ENCODE measurements at regions not wholly inside any gene's neighbourhood (a gene's known extent, or its start where the extent isn't known, plus 50 kb on each side); places are given as distances from the start of the nearest gene placed in this dataset.

GRCh38 chr2:153354377-153354776 lies 124.2 kb downstream of the RPRM start:
- Histone ChIP-seq H3K9me2 (ENCODE audit: insufficient read depth) (no peaks in the 10 kb centered on the region), H3F3A (replicated peaks; ENCODE audit: low read depth) (no peaks in the 10 kb centered on the region), H3K4me2 (no peak overlapping the region), H4K20me1 (replicated peaks; ENCODE audit: insufficient read depth) (no peaks in the 10 kb centered on the region), H3K79me2 (replicated peaks; ENCODE audit: insufficient read depth) (no peaks in the 10 kb centered on the region), H3K4me1 (ENCODE audit: insufficient read depth) (0 out of 2 replicates have a peak, but pooled peaks cover 2% of the 10 kb centered on the region), H3K27ac (ENCODE audit: low read depth) (no peak overlapping the region), H2AFZ (no peak overlapping the region), H3K4me3 (no peak overlapping the region), H3K36me3 (ENCODE audit: insufficient read depth) (no peaks in the 10 kb centered on the region), H3K27me3 (ENCODE audit: insufficient read depth) (no peaks in the 10 kb centered on the region)
- H3K4me1 Mint-ChIP-seq = peaks cover 9% of the 10 kb centered on the region; the same call in 2 of the 3 replicates
- H3K9me3 Mint-ChIP-seq = peaks cover 6% of the 10 kb centered on the region; the same call in 2 of the 3 replicates
- H3K36me3 Mint-ChIP-seq (ENCODE audit: low read depth) = peaks cover 3% of the 10 kb centered on the region; the same call in 1 of the 3 replicates
- no peak overlapping the region for H3K27ac Mint-ChIP-seq
- ATAC-seq (no peak), DNase-seq (ENCODE audit: low spot score) (no peak)
- peaks cover 1% of the 10 kb centered on the region for H3K27me3 Mint-ChIP-seq (ENCODE audit: insufficient read depth, low read depth, poor library complexity)
- no peak overlapping the region for H3K4me3 Mint-ChIP-seq
- TF ChIP-seq CREB1 (CRISPR knock-in tag; IDR thresholded peaks at IDR 0.05; ENCODE audit: low read depth) = no peak
- TF ChIP-seq EZH2phosphoT487 (IDR thresholded peaks at IDR 0.05; ENCODE audit: unreplicated experiment) = no peak
- TF ChIP-seq JUNB (IDR thresholded peaks at IDR 0.05; ENCODE audit: unreplicated experiment) = no peak
- TF ChIP-seq EZH2 (IDR thresholded peaks at IDR 0.05; ENCODE audit: low read depth, unreplicated experiment) = no peak
- no peak for TF ChIP-seq ZNF331 (CRISPR knock-in tag; IDR thresholded peaks at IDR 0.05; ENCODE audit: low read depth)
- no peak for TF ChIP-seq CTCF (conservative IDR thresholded peaks at IDR 0.05; ENCODE audit: low read depth in 2 of 2)
- no peak for TF ChIP-seq ETS1 (IDR thresholded peaks at IDR 0.05)
- no peak for TF ChIP-seq REST (IDR thresholded peaks at IDR 0.05; ENCODE audit: unreplicated experiment)
- TF ChIP-seq POLR2AphosphoS5 (IDR thresholded peaks at IDR 0.05; ENCODE audit: low read depth) = no peak
- TF ChIP-seq ZNF114 (CRISPR knock-in tag; IDR thresholded peaks at IDR 0.05) = no peak
- no peak for TF ChIP-seq STAT1 (IDR thresholded peaks at IDR 0.05; ENCODE audit: unreplicated experiment)
- TF ChIP-seq NANOG (IDR thresholded peaks at IDR 0.05; ENCODE audit: borderline replicate concordance) = no peak
- TF ChIP-seq ZNF462 (CRISPR knock-in tag; IDR thresholded peaks at IDR 0.05) = no peak

Data from GM23338 (cell line).